ENCODE measurements at regions not wholly inside any gene's neighbourhood (a gene's known extent, or its start where the extent isn't known, plus 50 kb on each side); places are given as distances from the start of the nearest gene placed in this dataset.

GRCh38 chr5:176732736-176733405 lies 77.5 kb upstream of the UNC5A start:
- BruUV-seq (replicated peaks) = no TSS peak
- Histone ChIP-seq H4K20me1 (ENCODE audit: insufficient read depth, low read length) (peaks cover 6% of the 10 kb centered on the region; the same call in 1 of the 2 replicates), H3K4me1 (ENCODE audit: insufficient read depth, low read length) (no peaks in the 10 kb centered on the region), H3K9ac (ENCODE audit: insufficient read depth, low read depth, low read length) (no peak overlapping the region), H3K27me3 (ENCODE audit: control insufficient read depth in 1 of 2, insufficient read depth in 2 of 2, low read length in 2 of 2) (peaks cover 8 to 90% of the 10 kb centered on the region in 2 experiments), H3K36me3 (replicated peaks in 1 of 2; ENCODE audit: control insufficient read depth in 1 of 2, insufficient read depth in 2 of 2, low read length in 2 of 2) (no peaks in the 10 kb centered on the region), H3K4me3 (replicated peaks in 1 of 3; ENCODE audit: insufficient read depth in 1 of 3, low read depth in 2 of 3, low read length in 3 of 3) (no peak overlapping the region), H3K27ac (ENCODE audit: extremely low read length, insufficient read depth, low read length) (no peak overlapping the region), H3K9me3 (ENCODE audit: low read length) (no peaks in the 10 kb centered on the region), H2AFZ (ENCODE audit: low read length) (no peak overlapping the region), H3K79me2 (ENCODE audit: insufficient read depth, low read length) (no peaks in the 10 kb centered on the region), H3K4me2 (ENCODE audit: low read depth, low read length) (no peak overlapping the region)
- DNase-seq (ENCODE audit: low spot score) (no peak), ATAC-seq (no peak), FAIRE-seq (no peak)
- CTCF ChIA-PET (ENCODE audit: low intra/inter-chr PET ratio, low total read pairs) = no interaction called here
- intact Hi-C loops (cut with micrococcal nuclease; ENCODE audit: unreplicated experiment) = no loop called here
- POLR2A ChIA-PET = no interaction called here
- in situ Hi-C loops (cut with HindIII; ENCODE audit: extremely low pct_ligation_motif_present, low pct_unique_long_range_greater_than_20kb) = no loop called here
- 45% methylated on average over 20 of the region's 21 CpGs for WGBS (ENCODE audit: low lambda C conversion rate)
- TF ChIP-seq KDM5A (IDR thresholded peaks at IDR 0.05; ENCODE audit: borderline replicate concordance, low read length) (no peak), ZFX (CRISPR knock-in tag; IDR thresholded peaks at IDR 0.05; ENCODE audit: low read depth) (no peak), ZMYM4 (CRISPR knock-in tag; IDR thresholded peaks at IDR 0.05) (no peak)

- 30% methylated on average over 20 of the region's 32 CpGs for WGBS (ENCODE audit: low lambda C conversion rate)
- DNase-seq (ENCODE audit: low spot score) (no peak), ATAC-seq (no peak; the same call in 2 of the 3 replicates), FAIRE-seq (no peak)
- H3K4me3 ChIP-seq (replicated peaks in 1 of 3; ENCODE audit: insufficient read depth in 1 of 3, low read depth in 2 of 3, low read length in 3 of 3) = no peak overlapping the region
- H3K9ac ChIP-seq (ENCODE audit: insufficient read depth, low read depth, low read length) = no peak overlapping the region
- intact Hi-C loops (cut with micrococcal nuclease; ENCODE audit: unreplicated experiment) (no loop called here), in situ Hi-C loops (cut with HindIII; ENCODE audit: extremely low pct_ligation_motif_present, low pct_unique_long_range_greater_than_20kb) (no loop called here)
- H4K20me1 ChIP-seq (ENCODE audit: insufficient read depth, low read length) = no peaks in the 10 kb centered on the region
- TF ChIP-seq NFYB (CRISPR knock-in tag; IDR thresholded peaks at IDR 0.05) = no peak
- peak; percentile 60 for TF ChIP-seq FOSL2 (CRISPR knock-in tag; IDR thresholded peaks at IDR 0.05)
- no peak for TF ChIP-seq FOXA1 (IDR thresholded peaks at IDR 0.05)
- TF ChIP-seq FOXA1 (CRISPR knock-in tag; IDR thresholded peaks at IDR 0.05) = peak; percentile 19; the same call in 1 of the 2 replicates
- TF ChIP-seq PATZ1 (CRISPR knock-in tag; IDR thresholded peaks at IDR 0.05) = peak; percentile 19; the same call in 1 of the 2 replicates
- no peak for TF ChIP-seq ATRX (CRISPR knock-in tag; IDR thresholded peaks at IDR 0.05; ENCODE audit: borderline replicate concordance)
- TF ChIP-seq NFE2 (CRISPR knock-in tag; IDR thresholded peaks at IDR 0.05) = no peak
- TF ChIP-seq ZNF766 (CRISPR knock-in tag; IDR thresholded peaks at IDR 0.05; ENCODE audit: borderline replicate concordance) = no peak
- no peaks in the 10 kb centered on the region for H3K79me2 ChIP-seq (ENCODE audit: insufficient read depth, low read length)
- BruUV-seq (replicated peaks) = no TSS peak
- no peaks in the 10 kb centered on the region for H3K36me3 ChIP-seq (replicated peaks in 1 of 2; ENCODE audit: control insufficient read depth in 1 of 2, insufficient read depth in 2 of 2, low read length in 2 of 2)
- H3K27me3 ChIP-seq (ENCODE audit: control insufficient read depth in 1 of 2, insufficient read depth in 2 of 2, low read length in 2 of 2) = peaks cover 7 to 89% of the 10 kb centered on the region in 2 experiments
- no peak overlapping the region for H2AFZ ChIP-seq (ENCODE audit: low read length)
- no peaks in the 10 kb centered on the region for H3K9me3 ChIP-seq (ENCODE audit: low read length)
- no peak overlapping the region for H3K4me2 ChIP-seq (ENCODE audit: low read depth, low read length)
- ChIA-PET POLR2A (no interaction called here), CTCF (ENCODE audit: low intra/inter-chr PET ratio, low total read pairs) (no interaction called here)
- no peak overlapping the region for H3K27ac ChIP-seq (ENCODE audit: extremely low read length, insufficient read depth, low read length)
- no peaks in the 10 kb centered on the region for H3K4me1 ChIP-seq (ENCODE audit: insufficient read depth, low read length)
These were observed 76.7 kb upstream of the UNC5A start for GRCh38 chr5:176733406-176734262.

Data from HepG2 (cell line).